Fibroblast of lung (primary cell): ENCODE measurements at regions not wholly inside any gene's neighbourhood (a gene's known extent, or its start where the extent isn't known, plus 50 kb on each side); places are given as distances from the start of the nearest gene placed in this dataset.

ENCODE experiments used
- EZH2 ChIP-seq: IDR thresholded peaks from 2 replicates; pipeline ENCODE4 v1.5.1; 2012; ENCODE audit warnings: low read length, control low read depth, mild to moderate bottlenecking; ENCODE audit errors: missing control alignments
- TF ChIP-seq, protein P1 (sequence below), 2 donors: IDR thresholded peaks in 1 of 2; conservative IDR thresholded peaks in 1 of 2; 1 replicate in 1 of 2; 2 replicates in 1 of 2; pipeline ENCODE4 v1.5.1; 2011 to 2012; ENCODE audit warnings: low read length in 2 of 2, control low read depth in 1 of 2, inconsistent platforms in 1 of 2, low read depth in 1 of 2, mild to moderate bottlenecking in 1 of 2

DNA sequence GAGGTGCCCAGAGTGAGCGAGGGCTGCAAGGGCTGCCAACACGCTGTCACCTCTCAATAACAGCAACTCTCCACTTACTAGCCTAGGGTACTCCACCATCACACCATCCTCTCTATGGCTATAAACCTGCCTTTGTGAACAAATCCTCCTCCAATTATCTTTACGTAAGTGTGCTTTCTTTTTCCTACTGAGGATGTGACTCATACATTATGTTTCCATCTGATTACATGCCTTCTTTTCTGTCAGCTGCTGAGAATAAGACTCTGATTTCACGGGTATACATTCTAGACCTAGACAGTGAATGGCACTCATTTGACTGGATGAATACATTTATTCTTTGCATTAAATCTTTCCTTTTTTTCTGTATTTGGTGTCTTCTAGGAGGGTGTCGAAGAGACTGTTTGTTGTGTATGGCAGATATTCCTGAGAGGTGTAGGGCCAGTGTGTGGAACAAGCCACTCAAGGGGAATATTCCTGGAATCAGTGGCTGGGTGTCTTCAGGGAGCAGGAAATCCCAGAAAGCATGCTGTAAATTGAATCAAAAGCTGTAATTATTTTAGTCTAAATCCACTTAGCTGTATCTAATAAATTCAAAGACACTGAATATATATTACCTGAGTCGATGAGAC, 327.3 kb upstream of the TMTC1 start:
- TF ChIP-seq, protein P1, sequence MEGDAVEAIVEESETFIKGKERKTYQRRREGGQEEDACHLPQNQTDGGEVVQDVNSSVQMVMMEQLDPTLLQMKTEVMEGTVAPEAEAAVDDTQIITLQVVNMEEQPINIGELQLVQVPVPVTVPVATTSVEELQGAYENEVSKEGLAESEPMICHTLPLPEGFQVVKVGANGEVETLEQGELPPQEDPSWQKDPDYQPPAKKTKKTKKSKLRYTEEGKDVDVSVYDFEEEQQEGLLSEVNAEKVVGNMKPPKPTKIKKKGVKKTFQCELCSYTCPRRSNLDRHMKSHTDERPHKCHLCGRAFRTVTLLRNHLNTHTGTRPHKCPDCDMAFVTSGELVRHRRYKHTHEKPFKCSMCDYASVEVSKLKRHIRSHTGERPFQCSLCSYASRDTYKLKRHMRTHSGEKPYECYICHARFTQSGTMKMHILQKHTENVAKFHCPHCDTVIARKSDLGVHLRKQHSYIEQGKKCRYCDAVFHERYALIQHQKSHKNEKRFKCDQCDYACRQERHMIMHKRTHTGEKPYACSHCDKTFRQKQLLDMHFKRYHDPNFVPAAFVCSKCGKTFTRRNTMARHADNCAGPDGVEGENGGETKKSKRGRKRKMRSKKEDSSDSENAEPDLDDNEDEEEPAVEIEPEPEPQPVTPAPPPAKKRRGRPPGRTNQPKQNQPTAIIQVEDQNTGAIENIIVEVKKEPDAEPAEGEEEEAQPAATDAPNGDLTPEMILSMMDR (conservative IDR thresholded peaks at IDR 0.05 in 1 of 2, IDR thresholded peaks at IDR 0.05 in 1 of 2; ENCODE audit: low read depth in 1 of 2, low read length in 2 of 2) = no peak
- no peak for TF ChIP-seq EZH2
